Liver (tissue), 8 donors: ENCODE measurements at regions not wholly inside any gene's neighbourhood (a gene's known extent, or its start where the extent isn't known, plus 50 kb on each side); places are given as distances from the start of the nearest gene placed in this dataset.

Source experiments
- DNase-seq: peaks from one replicate; pipeline ENCODE4 v3.0.0-alpha.2; 2017; ENCODE audit warnings: low spot score
- H3K27ac ChIP-seq, 2 donors: one replicate each; pipeline ENCODE4 v1.7.0; 2013; ENCODE audit warnings: inconsistent platforms in 2 of 2, low read length in 2 of 2, control low read depth in 1 of 2, low read depth in 1 of 2, mild to moderate bottlenecking in 1 of 2
- H3K27me3 ChIP-seq, 4 donors: one replicate each; pipeline versions ENCODE4 v1.6.1 to v1.7.0; 2013; ENCODE audit warnings: low read length in 3 of 4, inconsistent platforms in 1 of 4, mild to moderate bottlenecking in 1 of 4, moderate library complexity in 1 of 4; ENCODE audit not compliant: control insufficient read depth in 4 of 4, insufficient read depth in 4 of 4
- H3K36me3 ChIP-seq, 4 donors: one replicate each; pipeline versions ENCODE4 v1.6.1 to v1.7.0; 2013; ENCODE audit warnings: low read length in 3 of 4, mild to moderate bottlenecking in 3 of 4, low read depth in 1 of 4, moderate library complexity in 1 of 4; ENCODE audit not compliant: control insufficient read depth in 4 of 4, insufficient read depth in 3 of 4
- H3K4me1 ChIP-seq, 4 donors: one replicate each; pipeline versions ENCODE4 v1.6.1 to v1.7.0; 2013; ENCODE audit warnings: low read length in 3 of 4, mild to moderate bottlenecking in 3 of 4, moderate library complexity in 1 of 4; ENCODE audit not compliant: control insufficient read depth in 4 of 4, insufficient read depth in 4 of 4
- H3K4me3 ChIP-seq, 3 donors: one replicate each; pipeline versions ENCODE4 v1.6.1 to v1.7.0; 2013; ENCODE audit warnings: low read length in 3 of 3, control low read depth in 1 of 3, low read depth in 1 of 3, mild to moderate bottlenecking in 1 of 3
- H3K9ac ChIP-seq, 2 donors: one replicate each; pipeline ENCODE4 v1.7.0; 2013; ENCODE audit warnings: low read length in 2 of 2, mild to moderate bottlenecking in 2 of 2, moderate library complexity in 2 of 2, control low read depth in 1 of 2, low read depth in 1 of 2
- H3K9me3 ChIP-seq, 4 donors: one replicate each; pipeline versions ENCODE4 v1.6.1 to v1.7.0; 2013; ENCODE audit warnings: low read length in 3 of 4; ENCODE audit not compliant: control insufficient read depth in 4 of 4
- CTCF ChIP-seq: fragments of 150-350 bp; IDR thresholded peaks from 2 replicates; pipeline ENCODE4 v1.5.1; 2017; ENCODE audit warnings: improper control_type of control experiment, low read depth, low read length; ENCODE audit not compliant: missing input control
- EGR1 ChIP-seq, 2 donors: IDR thresholded peaks; 2 replicates each; pipeline ENCODE4 v1.6.1; 2016 to 2018; ENCODE audit warnings: antibody characterized with exemption in 2 of 2, low read depth in 2 of 2
- FOXA1 ChIP-seq: IDR thresholded peaks from 2 replicates; pipeline ENCODE4 v1.6.1; 2016; ENCODE audit warnings: antibody characterized with exemption
- FOXA2 ChIP-seq: IDR thresholded peaks from 2 replicates; pipeline ENCODE4 v1.6.1; 2016; ENCODE audit warnings: antibody characterized with exemption
- GABPA ChIP-seq, 2 donors: IDR thresholded peaks in 1 of 2; conservative IDR thresholded peaks in 1 of 2; 2 replicates each; pipeline ENCODE4 v1.6.1; 2016; ENCODE audit warnings: antibody characterized with exemption in 2 of 2, mild to moderate bottlenecking in 1 of 2, moderate library complexity in 1 of 2
- HNF4A ChIP-seq, 2 donors: conservative IDR thresholded peaks; 2 replicates each; pipeline ENCODE4 v1.6.1; 2016; ENCODE audit warnings: antibody characterized with exemption in 2 of 2, mild to moderate bottlenecking in 2 of 2
- HNF4G ChIP-seq: IDR thresholded peaks from 2 replicates; pipeline ENCODE4 v1.6.1; 2016; ENCODE audit warnings: antibody characterized with exemption
- JUND ChIP-seq, 2 donors: IDR thresholded peaks; 2 replicates each; pipeline ENCODE4 v1.6.1; 2016; ENCODE audit warnings: antibody characterized with exemption in 2 of 2
- NR2F2 ChIP-seq: IDR thresholded peaks from 2 replicates; pipeline ENCODE4 v1.6.1; 2016; ENCODE audit warnings: antibody characterized with exemption
- RAD21 ChIP-seq, 2 donors: IDR thresholded peaks; 2 replicates each; pipeline ENCODE4 v1.6.1; 2016; ENCODE audit warnings: antibody characterized with exemption in 2 of 2, mild to moderate bottlenecking in 2 of 2
- REST ChIP-seq: IDR thresholded peaks from 2 replicates; pipeline ENCODE4 v1.6.1; 2016; ENCODE audit warnings: antibody characterized with exemption, mild to moderate bottlenecking
- SP1 ChIP-seq: IDR thresholded peaks from 2 replicates; pipeline ENCODE4 v1.6.1; 2018; ENCODE audit warnings: antibody characterized with exemption, mild to moderate bottlenecking
- TAF1 ChIP-seq: conservative IDR thresholded peaks from 2 replicates; pipeline ENCODE4 v1.6.1; 2016; ENCODE audit warnings: antibody characterized with exemption, mild to moderate bottlenecking
- WGBS: extraction: QIAGEN DNeasy Blood & Tissue Kit; methylation state at CpG from one replicate; pipeline ENCODE4 v1.1.7; 2013; 5-methylcytosine and 5-hydroxymethylcytosine counted together
- TF ChIP-seq, protein P1 (sequence below): IDR thresholded peaks from 2 replicates; pipeline ENCODE4 v1.6.1; 2016; ENCODE audit warnings: antibody characterized with exemption
- TF ChIP-seq, protein P2 (sequence below): IDR thresholded peaks from 2 replicates; pipeline ENCODE4 v1.6.1; 2016; ENCODE audit warnings: antibody characterized with exemption
- donor health status: healthy.
- donor health status: healthy.
- donor health status: healthy.
- donor health status: healthy.
- donor health status: healthy.

GRCh38 chr2:235131334-235132305 lies 179.8 kb downstream of the SH3BP4 start:
- WGBS, result 88% methylated on average over 21 of the region's 21 CpGs
- no peak overlapping the region for H3K9ac ChIP-seq
- DNase-seq, result no peak
- TF ChIP-seq TAF1, result no peak
- no peak for TF ChIP-seq JUND (IDR thresholded peaks at IDR 0.05)
- TF ChIP-seq EGR1 (IDR thresholded peaks at IDR 0.05; ENCODE audit: low read depth in 2 of 2), result no peak
- no peak for TF ChIP-seq RAD21 (IDR thresholded peaks at IDR 0.05)
- TF ChIP-seq SP1, result no peak
- TF ChIP-seq, protein P1, sequence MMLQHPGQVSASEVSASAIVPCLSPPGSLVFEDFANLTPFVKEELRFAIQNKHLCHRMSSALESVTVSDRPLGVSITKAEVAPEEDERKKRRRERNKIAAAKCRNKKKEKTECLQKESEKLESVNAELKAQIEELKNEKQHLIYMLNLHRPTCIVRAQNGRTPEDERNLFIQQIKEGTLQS, result no peak
- TF ChIP-seq REST, result no peak
- TF ChIP-seq, protein P2, sequence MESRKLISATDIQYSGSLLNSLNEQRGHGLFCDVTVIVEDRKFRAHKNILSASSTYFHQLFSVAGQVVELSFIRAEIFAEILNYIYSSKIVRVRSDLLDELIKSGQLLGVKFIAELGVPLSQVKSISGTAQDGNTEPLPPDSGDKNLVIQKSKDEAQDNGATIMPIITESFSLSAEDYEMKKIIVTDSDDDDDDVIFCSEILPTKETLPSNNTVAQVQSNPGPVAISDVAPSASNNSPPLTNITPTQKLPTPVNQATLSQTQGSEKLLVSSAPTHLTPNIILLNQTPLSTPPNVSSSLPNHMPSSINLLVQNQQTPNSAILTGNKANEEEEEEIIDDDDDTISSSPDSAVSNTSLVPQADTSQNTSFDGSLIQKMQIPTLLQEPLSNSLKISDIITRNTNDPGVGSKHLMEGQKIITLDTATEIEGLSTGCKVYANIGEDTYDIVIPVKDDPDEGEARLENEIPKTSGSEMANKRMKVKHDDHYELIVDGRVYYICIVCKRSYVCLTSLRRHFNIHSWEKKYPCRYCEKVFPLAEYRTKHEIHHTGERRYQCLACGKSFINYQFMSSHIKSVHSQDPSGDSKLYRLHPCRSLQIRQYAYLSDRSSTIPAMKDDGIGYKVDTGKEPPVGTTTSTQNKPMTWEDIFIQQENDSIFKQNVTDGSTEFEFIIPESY, result no peak
- TF ChIP-seq NR2F2, result no peak
- no peak for TF ChIP-seq CTCF
- TF ChIP-seq HNF4A (conservative IDR thresholded peaks at IDR 0.05), result no peak
- TF ChIP-seq FOXA1, result no peak
- TF ChIP-seq FOXA2, result no peak
- TF ChIP-seq GABPA (IDR thresholded peaks at IDR 0.05 in 1 of 2, conservative IDR thresholded peaks at IDR 0.05 in 1 of 2), result no peak
- TF ChIP-seq HNF4G, result no peak
- no peaks in the 10 kb centered on the region for H3K27me3 ChIP-seq
- no peaks in the 10 kb centered on the region for H3K9me3 ChIP-seq
- no peak overlapping the region for H3K4me3 ChIP-seq
- no peaks in the 10 kb centered on the region for H3K4me1 ChIP-seq
- H3K27ac ChIP-seq, result no peak overlapping the region
- H3K36me3 ChIP-seq, result no peaks in the 10 kb centered on the region

- H3K27ac ChIP-seq, result no peak overlapping the region
- no peaks in the 10 kb centered on the region for H3K36me3 ChIP-seq
- no peaks in the 10 kb centered on the region for H3K9me3 ChIP-seq
- no peaks in the 10 kb centered on the region for H3K4me1 ChIP-seq
- no peaks in the 10 kb centered on the region for H3K27me3 ChIP-seq
- H3K4me3 ChIP-seq, result no peak overlapping the region
- H3K9ac ChIP-seq, result no peak overlapping the region
- TF ChIP-seq, protein P2, result no peak
- TF ChIP-seq RAD21 (IDR thresholded peaks at IDR 0.05) (no peak), EGR1 (IDR thresholded peaks at IDR 0.05; ENCODE audit: low read depth in 2 of 2) (no peak), TAF1 (no peak), HNF4G (no peak), REST (no peak), GABPA (IDR thresholded peaks at IDR 0.05 in 1 of 2, conservative IDR thresholded peaks at IDR 0.05 in 1 of 2) (no peak), SP1 (no peak), HNF4A (conservative IDR thresholded peaks at IDR 0.05) (no peak)
- no peak for DNase-seq
- 94% methylated on average over 2 of the region's 2 CpGs for WGBS
Observed at GRCh38 chr2:235132651-235133050, 180.8 kb downstream of the SH3BP4 start.
